Neural crest cell (in vitro differentiated cells): ENCODE measurements at regions not wholly inside any gene's neighbourhood (a gene's known extent, or its start where the extent isn't known, plus 50 kb on each side); places are given as distances from the start of the nearest gene placed in this dataset.

Source experiments
- DNase-seq: peaks from one replicate; pipeline ENCODE4 v3.0.0; 2021; ENCODE audit warnings: low read depth, mixed read lengths, low spot score
- H3K27ac Mint-ChIP-seq: one replicate; pipeline ENCODE4 v1.8.0; 2021; ENCODE audit warnings: mild to moderate bottlenecking, mixed read lengths; ENCODE audit not compliant: unreplicated experiment
- H3K27me3 Mint-ChIP-seq: 2 replicates; pipeline ENCODE4 v1.8.0; 2021; ENCODE audit warnings: low read depth, mild to moderate bottlenecking, mixed read lengths
- H3K36me3 Mint-ChIP-seq: 2 replicates; pipeline ENCODE4 v1.8.0; 2021; ENCODE audit warnings: low read depth, mild to moderate bottlenecking, mixed read lengths
- H3K4me1 Mint-ChIP-seq: 2 replicates; pipeline ENCODE4 v1.8.0; 2021; ENCODE audit warnings: mixed read lengths
- H3K4me3 Mint-ChIP-seq: one replicate; pipeline ENCODE4 v1.8.0; 2021; ENCODE audit warnings: mild to moderate bottlenecking, mixed read lengths
- H3K9me3 Mint-ChIP-seq: 2 replicates; pipeline ENCODE4 v1.8.0; 2021; ENCODE audit warnings: mixed read lengths
- TF ChIP-seq, protein P1 (sequence below): fragments of 200-600 bp; sonication (generic); conservative IDR thresholded peaks from 2 replicates; pipeline ENCODE4 v1.5.0; 2021; ENCODE audit warnings: antibody characterized with exemption, mild to moderate bottlenecking

DNA sequence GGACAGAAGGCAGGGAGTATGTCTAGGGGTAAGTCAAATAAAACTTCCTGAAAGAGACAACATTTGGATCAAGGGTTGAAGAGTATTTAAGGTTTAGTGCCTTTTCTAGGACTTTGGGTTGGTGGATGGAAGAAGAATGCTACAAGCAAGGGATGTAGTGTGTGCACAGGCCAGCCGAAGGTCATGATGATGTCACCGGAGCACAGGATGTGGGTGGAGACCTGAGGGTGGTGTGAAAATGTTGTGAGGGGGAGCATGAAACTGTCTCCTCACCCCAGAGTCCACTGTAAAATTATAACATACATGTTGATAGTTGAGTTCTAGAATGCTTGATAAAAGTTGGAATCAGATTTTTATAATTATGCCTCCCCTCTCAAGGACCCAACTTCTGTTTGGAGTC, 553.3 kb upstream of the SGCD start:
- Mint-ChIP-seq H3K4me3 (no peak overlapping the region), H3K36me3 (no peaks in the 10 kb centered on the region), H3K27ac (no peak overlapping the region), H3K4me1 (no peaks in the 10 kb centered on the region), H3K27me3 (peaks cover 7% of the 10 kb centered on the region), H3K9me3 (peaks cover 4% of the 10 kb centered on the region)
- no peak for DNase-seq
- TF ChIP-seq, protein P1, sequence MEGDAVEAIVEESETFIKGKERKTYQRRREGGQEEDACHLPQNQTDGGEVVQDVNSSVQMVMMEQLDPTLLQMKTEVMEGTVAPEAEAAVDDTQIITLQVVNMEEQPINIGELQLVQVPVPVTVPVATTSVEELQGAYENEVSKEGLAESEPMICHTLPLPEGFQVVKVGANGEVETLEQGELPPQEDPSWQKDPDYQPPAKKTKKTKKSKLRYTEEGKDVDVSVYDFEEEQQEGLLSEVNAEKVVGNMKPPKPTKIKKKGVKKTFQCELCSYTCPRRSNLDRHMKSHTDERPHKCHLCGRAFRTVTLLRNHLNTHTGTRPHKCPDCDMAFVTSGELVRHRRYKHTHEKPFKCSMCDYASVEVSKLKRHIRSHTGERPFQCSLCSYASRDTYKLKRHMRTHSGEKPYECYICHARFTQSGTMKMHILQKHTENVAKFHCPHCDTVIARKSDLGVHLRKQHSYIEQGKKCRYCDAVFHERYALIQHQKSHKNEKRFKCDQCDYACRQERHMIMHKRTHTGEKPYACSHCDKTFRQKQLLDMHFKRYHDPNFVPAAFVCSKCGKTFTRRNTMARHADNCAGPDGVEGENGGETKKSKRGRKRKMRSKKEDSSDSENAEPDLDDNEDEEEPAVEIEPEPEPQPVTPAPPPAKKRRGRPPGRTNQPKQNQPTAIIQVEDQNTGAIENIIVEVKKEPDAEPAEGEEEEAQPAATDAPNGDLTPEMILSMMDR = no peak

DNA sequence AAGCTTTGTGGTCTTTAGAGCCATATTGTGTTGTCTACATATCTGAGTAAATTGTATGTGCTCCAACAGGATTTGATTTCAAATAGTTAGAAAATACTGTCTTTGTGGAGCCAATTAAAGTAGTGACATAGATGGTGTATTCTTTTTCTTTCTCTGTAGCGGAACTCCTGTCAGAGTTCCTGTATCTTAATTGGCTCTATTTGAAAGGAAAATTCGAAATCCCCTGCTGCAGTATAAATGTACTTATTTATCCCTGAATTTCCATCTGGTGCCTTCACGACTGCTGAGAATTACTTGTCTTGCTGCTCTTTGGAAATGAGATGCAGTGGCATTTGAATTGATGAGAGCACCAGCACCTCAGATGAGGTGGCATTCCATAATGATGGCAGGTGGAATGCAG, 546.7 kb upstream of the SGCD start:
- DNase-seq = no peak
- Mint-ChIP-seq H3K9me3 (peaks cover 3% of the 10 kb centered on the region), H3K27me3 (peaks cover 4% of the 10 kb centered on the region), H3K27ac (no peak overlapping the region), H3K36me3 (no peaks in the 10 kb centered on the region), H3K4me1 (no peaks in the 10 kb centered on the region), H3K4me3 (no peak overlapping the region)
- TF ChIP-seq, protein P1 = no peak

DNA sequence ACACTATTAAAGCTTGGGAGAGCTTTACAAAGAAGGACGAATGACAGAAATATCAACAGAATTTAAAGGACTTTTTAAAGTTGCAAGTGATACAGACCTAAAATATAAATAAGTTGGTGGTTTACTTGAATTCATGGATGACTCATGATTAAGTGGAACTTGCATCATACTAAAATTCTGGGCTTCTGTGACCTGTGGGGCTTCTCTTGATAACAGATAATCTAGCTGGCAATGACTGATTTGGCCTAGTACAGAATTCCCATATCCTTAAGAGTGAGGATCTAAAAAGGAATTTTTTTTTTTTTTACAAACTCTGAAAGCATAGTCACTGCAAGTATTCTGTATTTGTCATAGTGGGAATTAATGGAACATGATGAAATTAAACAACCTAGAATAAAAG, 543.7 kb upstream of the SGCD start:
- peaks cover 3% of the 10 kb centered on the region for H3K27me3 Mint-ChIP-seq
- peaks cover 3% of the 10 kb centered on the region for H3K9me3 Mint-ChIP-seq
- H3K27ac Mint-ChIP-seq = no peak overlapping the region
- H3K4me3 Mint-ChIP-seq = no peak overlapping the region
- H3K36me3 Mint-ChIP-seq = no peaks in the 10 kb centered on the region
- TF ChIP-seq, protein P1 = no peak
- no peaks in the 10 kb centered on the region for H3K4me1 Mint-ChIP-seq
- no peak for DNase-seq

DNA sequence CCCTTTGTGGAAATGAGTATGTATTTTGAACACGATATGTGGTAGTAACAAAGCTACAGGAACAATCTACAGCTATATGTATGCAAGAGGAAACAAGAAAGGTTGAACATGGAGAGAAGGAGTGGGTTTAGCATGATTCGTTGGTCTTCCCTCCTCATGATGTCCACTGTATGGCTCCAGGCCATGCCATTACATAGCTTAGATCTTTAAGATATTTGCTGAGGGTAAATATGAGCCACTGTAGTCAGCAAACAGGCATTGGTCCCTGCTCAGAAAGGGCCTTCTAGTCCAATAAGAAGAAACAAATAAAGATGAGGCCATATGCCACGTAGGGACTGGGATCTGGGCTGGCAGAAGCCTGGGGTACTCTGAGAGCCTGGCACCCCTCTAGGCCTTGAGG, 543.2 kb upstream of the SGCD start:
- DNase-seq = no peak
- Mint-ChIP-seq H3K4me1 (no peaks in the 10 kb centered on the region), H3K4me3 (no peak overlapping the region), H3K27ac (no peak overlapping the region), H3K9me3 (peaks cover 3% of the 10 kb centered on the region), H3K36me3 (no peaks in the 10 kb centered on the region), H3K27me3 (peaks cover 3% of the 10 kb centered on the region)
- TF ChIP-seq, protein P1 = no peak

DNA sequence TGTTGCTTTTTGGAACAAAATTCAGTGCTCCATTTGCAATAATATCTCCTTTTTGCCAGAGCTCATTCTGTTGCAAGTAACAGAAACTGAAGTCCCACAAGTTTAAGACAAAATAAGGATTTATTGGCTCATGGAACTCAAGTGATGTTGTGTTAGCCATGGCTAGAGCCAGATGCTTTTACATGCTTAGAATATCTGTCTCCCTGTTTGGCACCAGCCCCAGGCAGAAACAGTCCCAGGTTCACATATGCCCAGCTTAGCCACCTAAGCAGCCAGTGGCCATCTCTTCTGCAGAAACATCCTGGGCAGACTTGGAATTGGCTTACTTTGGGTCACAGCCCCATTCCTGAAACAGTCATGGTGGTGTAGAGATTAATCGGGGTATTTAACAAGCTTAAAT, 540.9 kb upstream of the SGCD start:
- TF ChIP-seq, protein P1 = no peak
- Mint-ChIP-seq H3K27me3 (peaks cover 3% of the 10 kb centered on the region), H3K27ac (no peak overlapping the region), H3K4me3 (no peak overlapping the region), H3K4me1 (no peaks in the 10 kb centered on the region), H3K36me3 (no peaks in the 10 kb centered on the region), H3K9me3 (no peaks in the 10 kb centered on the region)
- no peak for DNase-seq

DNA sequence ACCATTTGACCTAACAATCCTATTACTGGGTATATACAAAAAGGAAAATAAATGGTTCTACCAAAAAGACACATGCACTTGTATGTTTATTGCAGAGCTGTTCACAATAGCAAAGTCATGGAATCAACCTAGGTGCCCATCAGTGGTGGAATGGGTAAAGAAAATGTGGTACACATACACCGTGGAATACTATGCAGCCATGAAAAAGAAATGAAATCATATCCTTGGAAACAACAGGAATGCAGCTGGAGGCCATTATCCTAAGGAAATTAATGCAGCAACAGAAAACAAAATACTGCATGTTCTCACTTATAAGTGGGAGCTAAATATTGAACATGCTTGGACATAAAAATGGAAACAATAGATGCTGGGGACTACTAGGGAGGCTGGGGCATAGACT, 534.1 kb upstream of the SGCD start:
- no peaks in the 10 kb centered on the region for H3K4me1 Mint-ChIP-seq
- peaks cover 5% of the 10 kb centered on the region for H3K36me3 Mint-ChIP-seq
- TF ChIP-seq, protein P1 = no peak
- no peak overlapping the region for H3K4me3 Mint-ChIP-seq
- no peak for DNase-seq
- no peak overlapping the region for H3K27ac Mint-ChIP-seq
- peaks cover under 1% of the 10 kb centered on the region for H3K27me3 Mint-ChIP-seq
- peaks cover 5% of the 10 kb centered on the region for H3K9me3 Mint-ChIP-seq
